HG03432 (cell line): ENCODE measurements at regions not wholly inside any gene's neighbourhood (a gene's known extent, or its start where the extent isn't known, plus 50 kb on each side); places are given as distances from the start of the nearest gene placed in this dataset.

Source experiments
- ATAC-seq: cut with Tn5 transposase; IDR thresholded peaks from one replicate; pipeline ENCODE4 v1.9.1; 2021; ENCODE audit warnings: mild to moderate bottlenecking, moderate library complexity; ENCODE audit not compliant: unreplicated experiment

GRCh38 chr1:87506147-87506546 lies 177.5 kb downstream of the LMO4 start:
- ATAC-seq, result no peak

- ATAC-seq, result no peak
Measured at GRCh38 chr1:87508247-87508787, 179.6 kb downstream of the LMO4 start.

- no peak for ATAC-seq
Measured at GRCh38 chr1:87510540-87510939, 181.9 kb downstream of the LMO4 start.

GRCh38 chr1:87511449-87511848 lies 182.8 kb downstream of the LMO4 start:
- no peak for ATAC-seq

- ATAC-seq, result no peak
Measured at GRCh38 chr1:87512431-87512830, 183.8 kb downstream of the LMO4 start.

- ATAC-seq, result no peak
Measured at GRCh38 chr1:87513255-87513654, 184.6 kb downstream of the LMO4 start.

- ATAC-seq, result no peak
Measured at GRCh38 chr1:87513966-87514660, 185.4 kb downstream of the LMO4 start.

GRCh38 chr1:87515781-87516180 lies 187.1 kb downstream of the LMO4 start:
- no peak for ATAC-seq

- no peak for ATAC-seq
Measured at GRCh38 chr1:87518794-87519193, 190.1 kb downstream of the LMO4 start.

- ATAC-seq, result no peak
Measured at GRCh38 chr1:87521452-87521851, 192.8 kb downstream of the LMO4 start.

- no peak for ATAC-seq
Measured at GRCh38 chr1:87523466-87523865, 194.8 kb downstream of the LMO4 start.

GRCh38 chr1:87524021-87524754 lies 195.5 kb downstream of the LMO4 start:
- no peak for ATAC-seq

- ATAC-seq, result no peak
Measured at GRCh38 chr1:87528754-87529517, 200.3 kb downstream of the LMO4 start.

- ATAC-seq, result no peak
Measured at GRCh38 chr1:87530042-87530807, 201.5 kb downstream of the LMO4 start.

GRCh38 chr1:87535551-87535950 lies 206.9 kb downstream of the LMO4 start:
- no peak for ATAC-seq

GRCh38 chr1:87539147-87539546 lies 210.5 kb downstream of the LMO4 start:
- ATAC-seq, result no peak

- no peak for ATAC-seq
Measured at GRCh38 chr1:87542697-87543096, 214.0 kb downstream of the LMO4 start.

- no peak for ATAC-seq
Measured at GRCh38 chr1:87549738-87550137, 221.1 kb downstream of the LMO4 start.

GRCh38 chr1:87553511-87553910 lies 224.8 kb downstream of the LMO4 start:
- no peak for ATAC-seq

- ATAC-seq, result no peak
Measured at GRCh38 chr1:87555366-87555765, 226.7 kb downstream of the LMO4 start.

GRCh38 chr1:87556326-87556725 lies 227.6 kb downstream of the LMO4 start:
- ATAC-seq, result no peak
